ENCODE measurements at regions not wholly inside any gene's neighbourhood (a gene's known extent, or its start where the extent isn't known, plus 50 kb on each side); places are given as distances from the start of the nearest gene placed in this dataset.

GRCh38 chr3:65240366-65240765 is 552.6 kb upstream of the ADAMTS9 start:
- intact Hi-C loops (cut with DNase I) = loop anchor here (5.0 to 10.0 kb wide), 2 partner anchors 556 to 708 kb away; partner anchors contain the start of gene ADAMTS9 (in 1 of the 2)
- Histone ChIP-seq H3K4me3 (no peak overlapping the region), H3K27ac (no peak overlapping the region), H3K36me3 (ENCODE audit: insufficient read depth in 1 of 2, low read depth in 1 of 2) (no peaks in the 10 kb centered on the region), H3K4me1 (no peaks in the 10 kb centered on the region), H3K27me3 (ENCODE audit: insufficient read depth in 3 of 3, low read length in 2 of 3) (no peaks in the 10 kb centered on the region), H3K9me3 (no peaks in the 10 kb centered on the region)
- TF ChIP-seq CTCF (IDR thresholded peaks at IDR 0.05) = no peak
- WGBS, 3 donors = 71 to 74% (median 72%) methylated on average over 6 of the region's 6 CpGs
- ATAC-seq (no peak), DNase-seq (no peak)

GRCh38 chr3:65238652-65239051 is 550.9 kb upstream of the ADAMTS9 start:
- no peak for DNase-seq
- 69 to 95% (median 94%) methylated on average over 2 of the region's 2 CpGs for WGBS, 3 donors

GRCh38 chr3:65234499-65234898 is 546.7 kb upstream of the ADAMTS9 start:
- H3K9me3 ChIP-seq = no peaks in the 10 kb centered on the region
- no peaks in the 10 kb centered on the region for H3K36me3 ChIP-seq (ENCODE audit: insufficient read depth in 1 of 2, low read depth in 1 of 2)
- no peaks in the 10 kb centered on the region for H3K27me3 ChIP-seq (ENCODE audit: insufficient read depth in 3 of 3, low read length in 2 of 3)
- TF ChIP-seq CTCF (IDR thresholded peaks at IDR 0.05) = no peak
- WGBS, 3 donors = 72 to 76% (median 73%) methylated on average over 2 of the region's 2 CpGs
- DNase-seq (no peak), ATAC-seq (no peak)
- no peak overlapping the region for H3K27ac ChIP-seq
- no peak overlapping the region for H3K4me3 ChIP-seq
- intact Hi-C loops (cut with DNase I) = loop anchor here in 1 of 2 donors (5.0 kb wide), 1 partner anchor 37 kb away; no protein-coding TSS in a partner anchor
- no peaks in the 10 kb centered on the region for H3K4me1 ChIP-seq

More at GRCh38 chr3:65238652-65239051, 550.9 kb upstream of the ADAMTS9 start:
- no peaks in the 10 kb centered on the region for H3K27me3 ChIP-seq (ENCODE audit: insufficient read depth in 3 of 3, low read length in 2 of 3)
- H3K36me3 ChIP-seq (ENCODE audit: insufficient read depth in 1 of 2, low read depth in 1 of 2) = no peaks in the 10 kb centered on the region
- no peak overlapping the region for H3K27ac ChIP-seq
- intact Hi-C loops (cut with DNase I) = no loop called here
- no peak overlapping the region for H3K4me3 ChIP-seq
- H3K9me3 ChIP-seq = no peaks in the 10 kb centered on the region
- TF ChIP-seq CTCF (IDR thresholded peaks at IDR 0.05) = no peak
- no peaks in the 10 kb centered on the region for H3K4me1 ChIP-seq
- ATAC-seq = no peak

- Histone ChIP-seq H3K27ac (no peak overlapping the region), H3K4me1 (no peaks in the 10 kb centered on the region), H3K9me3 (no peaks in the 10 kb centered on the region), H3K36me3 (ENCODE audit: insufficient read depth in 1 of 2, low read depth in 1 of 2) (no peaks in the 10 kb centered on the region), H3K27me3 (ENCODE audit: insufficient read depth in 3 of 3, low read length in 2 of 3) (no peaks in the 10 kb centered on the region), H3K4me3 (no peak overlapping the region)
- WGBS, 3 donors = 79 to 89% (median 82%) methylated on average over 5 of the region's 5 CpGs
- DNase-seq = no peak
- no peak for TF ChIP-seq CTCF (IDR thresholded peaks at IDR 0.05)
- intact Hi-C loops (cut with DNase I) = loop anchor here in 1 of 2 donors (5.0 kb wide), 1 partner anchor 36 kb away; no protein-coding TSS in a partner anchor
- ATAC-seq = no peak
Observed at GRCh38 chr3:65233561-65233960, 545.8 kb upstream of the ADAMTS9 start.

- Histone ChIP-seq H3K4me1 (no peaks in the 10 kb centered on the region), H3K9me3 (no peaks in the 10 kb centered on the region), H3K36me3 (ENCODE audit: insufficient read depth in 1 of 2, low read depth in 1 of 2) (no peaks in the 10 kb centered on the region), H3K27me3 (ENCODE audit: insufficient read depth in 3 of 3, low read length in 2 of 3) (no peaks in the 10 kb centered on the region), H3K27ac (no peak overlapping the region), H3K4me3 (no peak overlapping the region)
- no peak for TF ChIP-seq CTCF (IDR thresholded peaks at IDR 0.05)
- intact Hi-C loops (cut with DNase I) = loop anchor here in 1 of 2 donors (5.0 kb wide), 1 partner anchor 34 kb away; no protein-coding TSS in a partner anchor
- DNase-seq = no peak
- 79 to 84% (median 83%) methylated on average over 4 of the region's 4 CpGs for WGBS, 3 donors
- no peak for ATAC-seq
Observed at GRCh38 chr3:65231544-65231943, 543.7 kb upstream of the ADAMTS9 start.
